Fibroblast of pulmonary artery (primary cell): ENCODE measurements at regions not wholly inside any gene's neighbourhood (a gene's known extent, or its start where the extent isn't known, plus 50 kb on each side); places are given as distances from the start of the nearest gene placed in this dataset.

Source experiments
- DNase-seq: peaks from one replicate; pipeline ENCODE4 v3.0.0-alpha.2; 2010; ENCODE audit warnings: low read depth
- H3K4me3 ChIP-seq: replicated peaks from 2 replicates; pipeline ENCODE4 v1.5.1; 2011; ENCODE audit warnings: low read depth, mild to moderate bottlenecking, control low read depth, low read length, moderate library complexity
- CTCF ChIP-seq: IDR thresholded peaks from 2 replicates; pipeline ENCODE4 v1.5.1; 2011; ENCODE audit warnings: mild to moderate bottlenecking, control low read depth, low read length, inconsistent platforms; ENCODE audit errors: missing control alignments

GRCh38 chr2:138356178-138356577, 145.4 kb upstream of the SPOPL start:
- H3K4me3 ChIP-seq: no peak overlapping the region
- TF ChIP-seq CTCF: no peak
- DNase-seq: peak; percentile 88

GRCh38 chr2:138359532-138359931, 142.0 kb upstream of the SPOPL start:
- no peak for TF ChIP-seq CTCF
- DNase-seq: no peak
- H3K4me3 ChIP-seq: no peak overlapping the region

- H3K4me3 ChIP-seq: no peak overlapping the region
- TF ChIP-seq CTCF: no peak
- DNase-seq: peak; percentile 62
These were observed 136.9 kb upstream of the SPOPL start for GRCh38 chr2:138364554-138365162.

- DNase-seq: peak; percentile 22
- no peak overlapping the region for H3K4me3 ChIP-seq
- no peak for TF ChIP-seq CTCF
These were observed 136.0 kb upstream of the SPOPL start for GRCh38 chr2:138365581-138365980.

- no peak for TF ChIP-seq CTCF
- peak; percentile 38 for DNase-seq
- no peak overlapping the region for H3K4me3 ChIP-seq
These were observed 131.7 kb upstream of the SPOPL start for GRCh38 chr2:138369856-138370255.

GRCh38 chr2:138373993-138374408, 127.6 kb upstream of the SPOPL start:
- peak; percentile 75 for TF ChIP-seq CTCF
- no peak overlapping the region for H3K4me3 ChIP-seq
- peak; percentile 74 for DNase-seq

GRCh38 chr2:138381373-138381772, 120.2 kb upstream of the SPOPL start:
- no peak for TF ChIP-seq CTCF
- DNase-seq: no peak
- H3K4me3 ChIP-seq: no peak overlapping the region
